Epithelial cell of esophagus (primary cell): ENCODE measurements at regions not wholly inside any gene's neighbourhood (a gene's known extent, or its start where the extent isn't known, plus 50 kb on each side); places are given as distances from the start of the nearest gene placed in this dataset.

Experiments used
- DNase-seq: peaks from one replicate; pipeline ENCODE4 v3.0.0; 2010; ENCODE audit warnings: low read depth
- H3K4me3 ChIP-seq: 2 replicates; pipeline ENCODE4 v1.5.1; 2011; ENCODE audit warnings: mild to moderate bottlenecking, low read length, control low read depth
- CTCF ChIP-seq: IDR thresholded peaks from 2 replicates; pipeline ENCODE4 v1.5.1; 2011; ENCODE audit warnings: low read depth, mild to moderate bottlenecking, low read length, control low read depth, inconsistent platforms; ENCODE audit not compliant: insufficient read depth; ENCODE audit errors: missing control alignments

DNA sequence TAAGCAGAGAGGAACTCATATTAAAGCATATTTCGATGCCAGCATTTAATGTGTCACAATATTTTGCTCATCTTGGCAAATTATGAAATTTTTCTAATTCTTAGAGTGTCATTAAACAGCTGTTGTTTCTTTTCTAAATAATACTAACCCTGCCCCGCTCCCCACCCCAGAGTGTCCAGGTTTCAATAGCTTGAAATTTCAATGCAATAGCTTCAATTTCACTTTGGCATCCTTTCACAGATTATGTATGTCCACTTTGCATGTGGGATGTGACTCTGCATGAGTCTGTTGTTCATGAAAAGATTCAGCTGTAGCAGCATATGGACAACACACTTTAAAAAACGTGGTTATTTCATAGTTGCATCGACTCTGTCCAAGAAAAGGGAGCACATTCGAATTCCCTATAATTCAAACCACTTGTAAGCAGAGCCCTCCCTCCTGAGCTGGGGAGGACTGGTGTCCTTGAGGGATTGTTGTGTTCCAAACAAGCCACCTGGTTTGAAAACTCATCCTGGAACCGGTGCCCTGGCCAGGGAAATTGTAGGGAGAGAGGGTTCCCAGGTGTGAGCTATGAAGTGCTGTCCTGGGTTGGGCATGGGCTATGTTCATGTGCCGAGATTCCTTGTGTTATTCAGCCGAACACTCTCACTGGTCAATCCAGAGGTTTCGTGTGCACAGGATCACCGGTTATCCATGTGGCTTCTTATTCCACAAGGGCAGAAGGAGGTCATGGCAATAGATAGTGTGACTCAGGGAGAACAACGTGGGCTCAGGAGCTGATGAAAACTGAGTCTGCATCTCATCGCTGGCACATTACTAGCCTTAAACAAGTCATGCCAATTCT is 64.6 kb upstream of the CREB5 start:
- no peak overlapping the region for H3K4me3 ChIP-seq
- DNase-seq, result no peak
- TF ChIP-seq CTCF, result no peak

DNA sequence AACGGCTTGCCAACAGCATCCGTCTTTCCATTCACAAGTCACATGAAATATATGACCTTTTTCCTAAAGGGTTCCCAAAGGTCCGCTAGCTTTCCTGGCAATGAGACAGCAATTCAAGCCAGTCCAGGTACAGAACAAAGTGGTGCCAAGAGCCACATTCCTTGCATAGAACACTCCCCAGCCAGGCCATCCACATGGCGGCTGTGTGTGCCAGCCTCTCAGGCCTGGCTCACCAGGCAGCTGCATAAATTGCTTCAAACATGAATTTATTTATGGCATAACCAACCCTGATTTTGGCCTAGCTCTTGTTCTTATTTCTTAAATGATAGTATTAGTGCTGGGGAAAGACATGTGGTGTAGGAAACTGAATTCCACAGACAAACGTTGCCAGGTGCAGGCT is 63.7 kb upstream of the CREB5 start:
- H3K4me3 ChIP-seq, result no peak overlapping the region
- no peak for TF ChIP-seq CTCF

GRCh38 chr7:28349637-28350036 is 62.7 kb upstream of the CREB5 start:
- no peak overlapping the region for H3K4me3 ChIP-seq
- DNase-seq, result peak; percentile 15
- TF ChIP-seq CTCF, result no peak

More for the DNA sequence above, 63.7 kb upstream of the CREB5 start:
- no peak for DNase-seq

DNA sequence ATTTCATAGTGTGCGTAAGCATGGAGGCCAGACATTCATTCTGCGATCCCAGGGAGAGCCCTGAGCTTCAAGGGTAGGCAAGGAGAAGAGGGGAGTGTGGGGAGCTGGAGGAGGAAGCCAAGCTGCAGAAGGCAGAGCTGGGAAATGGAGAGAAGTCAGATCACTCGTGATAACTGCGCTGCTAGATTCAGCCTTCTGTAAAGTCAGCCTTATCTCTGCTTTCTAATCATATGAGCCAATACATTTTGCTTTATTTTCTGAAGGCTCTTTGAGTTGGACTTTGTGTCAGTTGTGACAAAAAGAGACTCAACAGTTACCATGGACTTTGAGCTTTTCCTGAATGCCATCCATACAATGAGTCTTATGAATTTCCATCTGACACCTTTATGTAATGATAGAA is 61.7 kb upstream of the CREB5 start:
- no peak overlapping the region for H3K4me3 ChIP-seq
- no peak for DNase-seq
- TF ChIP-seq CTCF, result no peak

- no peak for DNase-seq
- no peak for TF ChIP-seq CTCF
- no peak overlapping the region for H3K4me3 ChIP-seq
Measured at GRCh38 chr7:28351450-28351849, 60.9 kb upstream of the CREB5 start.

DNA sequence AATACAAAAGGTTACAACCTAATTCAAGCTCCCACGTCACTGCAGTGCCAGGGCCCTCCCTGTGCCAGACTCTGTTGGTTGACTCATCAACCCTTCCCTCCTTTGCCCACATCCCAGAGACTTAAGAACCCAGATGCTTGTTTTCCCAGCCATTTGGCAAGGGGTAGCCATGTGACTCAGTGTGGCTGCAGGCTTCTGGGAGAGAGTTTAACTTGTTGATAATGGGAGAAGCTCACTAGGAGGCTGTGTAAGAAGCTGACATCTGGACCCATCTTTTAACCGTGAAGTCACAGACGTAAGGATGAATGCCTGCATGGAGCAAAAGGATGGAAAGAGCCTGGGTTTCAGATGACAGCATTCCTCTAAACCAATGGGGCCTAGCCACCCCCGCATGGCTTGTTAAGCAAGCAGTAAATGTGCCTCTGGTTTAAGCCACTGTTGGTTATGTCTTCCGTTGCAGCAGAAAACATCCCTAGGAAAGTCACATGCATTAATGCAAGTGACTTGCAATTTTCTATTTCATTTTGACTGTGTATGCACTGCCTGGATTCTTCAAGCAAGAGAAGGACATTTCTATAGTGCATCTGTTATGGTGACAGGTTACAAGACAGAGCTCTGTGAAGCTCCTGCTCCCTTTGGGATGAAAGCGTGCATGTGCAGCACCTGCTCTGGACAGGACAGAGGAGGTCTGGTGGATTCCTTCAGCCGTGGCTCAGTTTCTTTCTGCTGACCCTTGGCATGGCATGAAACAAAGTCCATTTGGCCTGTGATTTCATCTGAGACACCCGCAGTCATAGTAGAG is 57.5 kb upstream of the CREB5 start:
- no peak for TF ChIP-seq CTCF

More for the DNA sequence above, 57.5 kb upstream of the CREB5 start:
- peak; percentile 95 for DNase-seq
- H3K4me3 ChIP-seq, result no peak overlapping the region
